ENCODE measurements at regions not wholly inside any gene's neighbourhood (a gene's known extent, or its start where the extent isn't known, plus 50 kb on each side); places are given as distances from the start of the nearest gene placed in this dataset.

- DNase-seq (ENCODE audit: insufficient read length, low spot score), result no peak
- no peak for FAIRE-seq
Observed at GRCh38 chr5:74332006-74332405, 308.5 kb downstream of the ENC1 start.

DNA sequence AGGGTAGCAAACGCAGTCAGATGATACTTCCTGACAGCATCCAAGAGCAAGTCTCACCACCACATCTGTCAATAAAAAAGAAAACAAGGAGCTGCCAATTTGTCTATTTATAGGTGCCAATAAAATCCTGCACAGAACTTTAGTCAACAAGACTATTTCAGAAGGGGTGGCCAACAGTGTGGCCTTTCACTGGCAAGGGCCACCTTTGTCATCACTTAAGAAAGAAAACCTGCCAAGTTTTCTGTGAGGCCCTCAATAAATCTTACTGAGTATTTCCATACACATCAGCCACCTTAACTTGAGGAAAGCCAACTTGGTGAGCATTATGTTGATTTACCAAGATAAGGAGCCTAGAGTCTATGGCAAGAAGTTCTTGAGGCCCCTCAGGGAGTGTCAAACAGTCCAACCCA lies 312.3 kb downstream of the ENC1 start:
- DNase-seq (ENCODE audit: insufficient read length, low spot score) (no peak), FAIRE-seq (no peak)

GRCh38 chr5:74327339-74327685 lies 313.2 kb downstream of the ENC1 start:
- FAIRE-seq (no peak), DNase-seq (ENCODE audit: insufficient read length, low spot score) (no peak)

- FAIRE-seq (peak; percentile 87), DNase-seq (ENCODE audit: insufficient read length, low spot score) (peak; percentile 81)
Observed at GRCh38 chr5:74326571-74327338, 313.8 kb downstream of the ENC1 start.

GRCh38 chr5:74325866-74326265 lies 314.7 kb downstream of the ENC1 start:
- DNase-seq (ENCODE audit: insufficient read length, low spot score) (no peak), FAIRE-seq (no peak)

DNA sequence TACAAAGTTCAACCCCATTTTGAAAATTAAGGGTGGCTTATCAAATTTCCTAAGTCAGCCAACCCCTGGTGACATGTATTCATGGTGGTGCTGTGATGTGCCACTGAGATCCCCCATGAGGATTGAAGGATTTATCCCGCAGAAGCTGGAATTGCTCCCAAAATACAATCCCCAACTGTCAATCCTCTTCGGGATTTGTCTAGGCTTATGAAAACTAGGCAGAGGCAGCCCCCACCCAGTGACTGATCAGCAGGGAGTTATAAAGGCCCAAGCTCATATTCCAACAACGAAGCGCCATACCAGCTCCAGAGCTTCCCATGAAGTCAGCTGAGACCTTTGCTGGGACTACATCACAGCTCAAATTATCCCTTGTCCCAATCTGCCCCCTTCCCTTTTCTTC lies 316.0 kb downstream of the ENC1 start:
- DNase-seq (ENCODE audit: insufficient read length, low spot score) (no peak), FAIRE-seq (no peak)

- FAIRE-seq, result no peak
- no peak for DNase-seq (ENCODE audit: insufficient read length, low spot score)
Observed at GRCh38 chr5:74322944-74323343, 317.6 kb downstream of the ENC1 start.

DNA sequence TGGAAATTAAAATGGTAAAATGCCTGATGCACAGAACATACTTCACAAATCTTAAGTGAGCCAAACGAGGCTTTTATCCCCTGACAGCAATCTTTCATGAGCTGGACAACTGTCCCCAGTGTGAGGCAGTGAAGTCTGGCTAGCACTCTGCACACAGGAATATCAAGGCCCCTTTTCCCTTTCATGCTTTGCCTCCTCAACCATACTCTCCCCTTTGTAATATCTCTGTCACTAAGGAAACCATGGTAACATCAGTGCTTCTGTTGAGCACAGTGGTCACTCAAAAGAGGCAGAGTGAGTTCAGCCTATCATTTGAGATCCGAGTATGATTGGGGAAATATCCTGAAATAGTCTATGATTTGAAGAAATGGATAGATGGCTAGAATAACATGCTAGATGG lies 318.3 kb downstream of the ENC1 start:
- DNase-seq (ENCODE audit: insufficient read length, low spot score), result no peak
- FAIRE-seq, result no peak

DNA sequence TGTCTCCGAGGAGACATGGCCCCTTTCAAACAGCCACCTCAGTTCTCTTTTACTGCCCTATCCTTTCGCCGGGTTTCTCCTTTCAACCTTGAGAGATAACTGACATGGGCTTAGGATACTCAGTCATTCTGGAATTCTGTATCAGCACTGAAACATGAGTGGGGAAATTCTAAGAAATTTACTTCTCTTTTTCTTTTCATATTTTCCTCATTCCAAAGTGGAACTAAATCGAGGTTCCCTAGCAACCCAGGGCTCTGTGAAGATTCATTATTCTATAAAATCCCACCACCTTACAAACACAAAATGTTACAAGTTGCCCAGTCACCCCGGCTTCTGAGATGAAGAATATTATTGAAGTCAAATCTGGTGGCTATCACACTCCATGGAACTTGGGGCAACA lies 319.2 kb downstream of the ENC1 start:
- DNase-seq (ENCODE audit: insufficient read length, low spot score), result no peak
- no peak for FAIRE-seq

GRCh38 chr5:74320526-74320925 lies 320.0 kb downstream of the ENC1 start:
- DNase-seq (ENCODE audit: insufficient read length, low spot score) (no peak), FAIRE-seq (no peak)

DNA sequence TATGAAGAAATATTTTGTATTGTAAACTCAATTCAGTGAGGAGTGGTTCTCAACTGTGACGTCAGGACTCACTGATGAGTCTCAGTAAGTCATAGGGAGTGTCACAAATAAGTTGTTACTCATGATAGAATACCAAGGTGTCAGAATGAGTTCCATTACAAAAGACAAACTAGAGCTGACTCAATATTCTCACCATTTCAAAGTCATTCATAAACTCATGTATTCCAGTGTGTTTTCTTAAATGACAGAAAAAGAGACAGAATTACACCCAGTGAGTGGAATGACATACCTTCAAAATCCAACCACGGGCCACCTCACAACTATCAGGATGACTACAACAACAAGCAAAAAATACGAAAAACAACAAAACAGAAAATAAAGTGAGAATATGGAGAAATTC lies 321.5 kb downstream of the ENC1 start:
- DNase-seq (ENCODE audit: insufficient read length, low spot score), result no peak
- no peak for FAIRE-seq

GRCh38 chr5:74316064-74316603 lies 324.4 kb downstream of the ENC1 start:
- FAIRE-seq (peak; percentile 78), DNase-seq (ENCODE audit: insufficient read length, low spot score) (peak; percentile 73)

- FAIRE-seq (no peak), DNase-seq (ENCODE audit: insufficient read length, low spot score) (no peak)
Observed at GRCh38 chr5:74314906-74315305, 325.6 kb downstream of the ENC1 start.

DNA sequence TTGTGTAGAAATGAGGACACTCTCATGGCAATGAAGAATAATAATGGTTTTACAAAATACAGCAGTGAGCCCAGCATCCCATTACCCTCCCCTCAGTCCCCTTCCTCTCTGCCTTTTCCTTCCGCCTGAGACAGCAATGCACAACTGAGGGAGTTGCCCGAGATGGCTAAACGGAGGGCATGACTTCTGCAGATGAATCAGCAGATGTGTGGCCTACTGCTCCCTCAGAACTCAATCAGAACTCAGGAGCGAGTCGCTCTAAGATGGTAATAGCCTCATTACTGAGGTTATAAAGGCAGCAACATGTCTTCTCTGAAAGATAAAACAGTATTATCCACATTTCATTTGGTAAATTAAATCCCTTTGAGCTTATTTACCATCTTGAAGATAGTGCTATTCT lies 326.6 kb downstream of the ENC1 start:
- FAIRE-seq (no peak), DNase-seq (ENCODE audit: insufficient read length, low spot score) (no peak)

- no peak for FAIRE-seq
- no peak for DNase-seq (ENCODE audit: insufficient read length, low spot score)
Observed at GRCh38 chr5:74312746-74313145, 327.8 kb downstream of the ENC1 start.

DNA sequence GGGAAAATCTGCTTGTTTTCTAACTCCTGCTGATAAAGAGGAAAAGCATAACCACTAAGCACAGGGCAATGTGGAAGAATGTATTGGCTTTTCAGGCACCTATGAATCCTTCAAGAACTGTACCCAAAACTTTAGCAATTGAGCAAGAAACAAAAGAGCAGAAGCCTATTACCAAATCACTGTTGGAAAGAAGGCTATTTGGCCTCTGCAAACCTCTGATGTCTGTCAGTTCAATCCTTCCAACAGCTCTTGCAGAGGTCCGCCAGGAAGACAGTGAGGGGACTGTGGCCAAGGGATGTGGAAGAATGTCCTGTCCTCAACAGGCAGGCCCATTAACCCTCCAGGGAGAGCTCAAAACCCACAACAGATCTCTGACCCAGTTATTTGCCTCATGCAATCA lies 328.6 kb downstream of the ENC1 start:
- DNase-seq (ENCODE audit: insufficient read length, low spot score) (no peak), FAIRE-seq (no peak)

- FAIRE-seq, result no peak
Observed at GRCh38 chr5:74310997-74311930, 329.3 kb downstream of the ENC1 start.

GRCh38 chr5:74310386-74310785 lies 330.1 kb downstream of the ENC1 start:
- peak; percentile 9 for FAIRE-seq
- no peak for DNase-seq (ENCODE audit: insufficient read length, low spot score)

More at GRCh38 chr5:74310997-74311930, 329.3 kb downstream of the ENC1 start:
- no peak for DNase-seq (ENCODE audit: insufficient read length, low spot score)

DNA sequence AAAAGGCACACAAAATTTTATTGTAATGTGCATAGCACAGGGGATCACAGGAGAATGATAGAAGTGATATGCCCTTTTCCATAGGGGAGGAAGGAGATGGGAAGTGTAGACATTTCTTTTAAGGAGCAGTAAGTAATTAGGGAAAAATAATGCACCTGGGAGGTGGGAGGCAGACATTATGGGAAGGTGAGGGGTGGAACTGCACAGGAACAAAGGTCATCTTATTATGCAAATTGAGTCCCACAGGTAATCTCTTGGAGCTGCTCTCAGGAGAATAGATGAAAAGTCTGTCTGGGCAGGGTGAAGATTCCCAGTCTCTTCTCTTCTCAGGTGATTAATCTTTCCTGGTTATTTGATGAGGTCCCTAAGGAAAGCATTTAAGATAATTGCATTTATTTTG lies 331.5 kb downstream of the ENC1 start:
- FAIRE-seq (no peak), DNase-seq (ENCODE audit: insufficient read length, low spot score) (no peak)

DNA sequence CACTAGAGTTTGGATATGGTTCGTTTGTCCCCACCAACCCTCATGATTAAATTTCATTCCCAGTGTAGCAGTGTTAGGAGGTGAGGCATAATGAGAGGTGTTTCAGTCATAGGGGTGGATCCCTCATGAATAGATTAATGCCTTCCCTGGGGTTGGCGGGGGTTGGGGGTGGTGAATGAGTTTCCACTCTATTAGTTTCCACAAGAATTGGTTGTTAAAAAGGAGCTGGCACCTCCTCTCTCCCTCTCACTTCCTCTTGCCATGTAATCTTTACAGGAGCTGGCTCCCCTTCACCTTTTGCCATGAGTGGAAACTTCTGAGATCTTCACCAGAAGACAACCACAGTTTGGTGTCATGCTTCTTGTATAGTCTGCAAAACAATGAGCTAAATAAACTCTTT lies 333.7 kb downstream of the ENC1 start:
- DNase-seq (ENCODE audit: insufficient read length, low spot score) (no peak), FAIRE-seq (no peak)

- FAIRE-seq (no peak), DNase-seq (ENCODE audit: insufficient read length, low spot score) (no peak)
Observed at GRCh38 chr5:74304536-74304935, 336.0 kb downstream of the ENC1 start.

- no peak for DNase-seq (ENCODE audit: insufficient read length, low spot score)
Observed at GRCh38 chr5:74303578-74303977, 336.9 kb downstream of the ENC1 start.

More at GRCh38 chr5:74303578-74303977, 336.9 kb downstream of the ENC1 start:
- FAIRE-seq, result no peak
